ENCODE measurements at regions not wholly inside any gene's neighbourhood (a gene's known extent, or its start where the extent isn't known, plus 50 kb on each side); places are given as distances from the start of the nearest gene placed in this dataset.
"Not testable (repeated sequence)": the region's sequence is repeated elsewhere in the genome, so short reads cannot be mapped to it uniquely, and the experiment has no call there.

- Histone ChIP-seq H3K4me2 (ENCODE audit: unreplicated experiment) (no peak overlapping the region), H3K4me1 (ENCODE audit: insufficient read depth) (no peaks in the 10 kb centered on the region), H3K79me2 (ENCODE audit: insufficient read depth) (no peaks in the 10 kb centered on the region), H3K9ac (no peak overlapping the region), H4K20me1 (ENCODE audit: insufficient read depth) (no peaks in the 10 kb centered on the region), H3K4me3 (no peak overlapping the region), H3K36me3 (ENCODE audit: low read depth) (no peaks in the 10 kb centered on the region), H3K9me3 (ENCODE audit: low read depth) (no peaks in the 10 kb centered on the region), H3K27ac (no peak overlapping the region), H3K9me2 (ENCODE audit: insufficient read depth) (no peaks in the 10 kb centered on the region), H3K27me3 (replicated peaks; ENCODE audit: insufficient read depth) (0 out of 2 replicates have a peak, but pooled peaks cover 3% of the 10 kb centered on the region), H2AFZ (no peak overlapping the region), H3F3A (ENCODE audit: insufficient read depth) (no peaks in the 10 kb centered on the region)
- DNase-seq: no peak
- no peak for TF ChIP-seq EZH2phosphoT487 (IDR thresholded peaks at IDR 0.05; ENCODE audit: insufficient read depth, low read depth)
- in situ Hi-C loops (cut with MboI): no loop called here
- WGBS, 2 experiments (ENCODE audit: low coverage in 1 of 2, low lambda C conversion rate in 2 of 2, missing lambda C conversion rate in 2 of 2): 86 to 100% methylated on average over 1 of the region's 1 CpG
Measured at GRCh38 chr6:84943905-84944304, 179.5 kb upstream of the TBX18 start.

GRCh38 chr6:84941609-84942008 lies 177.2 kb upstream of the TBX18 start:
- H3F3A ChIP-seq (ENCODE audit: insufficient read depth); H3K27me3 ChIP-seq (replicated peaks; ENCODE audit: insufficient read depth); H3K9me3 ChIP-seq (ENCODE audit: low read depth); H2AFZ ChIP-seq; DNase-seq; H3K27ac ChIP-seq; H3K4me2 ChIP-seq (ENCODE audit: unreplicated experiment); H3K4me1 ChIP-seq (ENCODE audit: insufficient read depth); H3K9ac ChIP-seq; in situ Hi-C loops (cut with MboI); H4K20me1 ChIP-seq (ENCODE audit: insufficient read depth); H3K79me2 ChIP-seq (ENCODE audit: insufficient read depth); H3K36me3 ChIP-seq (ENCODE audit: low read depth); H3K9me2 ChIP-seq (ENCODE audit: insufficient read depth); H3K4me3 ChIP-seq: not testable (repeated sequence)

GRCh38 chr6:84929212-84929611 lies 164.8 kb upstream of the TBX18 start:
- DNase-seq: no peak
- Histone ChIP-seq H2AFZ (no peak overlapping the region), H3K9me2 (ENCODE audit: insufficient read depth) (no peaks in the 10 kb centered on the region), H3K4me1 (ENCODE audit: insufficient read depth) (no peaks in the 10 kb centered on the region), H3K4me3 (no peak overlapping the region), H3K27ac (no peak overlapping the region), H3K27me3 (replicated peaks; ENCODE audit: insufficient read depth) (no peaks in the 10 kb centered on the region), H3K36me3 (ENCODE audit: low read depth) (no peaks in the 10 kb centered on the region), H3K4me2 (ENCODE audit: unreplicated experiment) (no peak overlapping the region), H3K9me3 (ENCODE audit: low read depth) (no peaks in the 10 kb centered on the region), H3F3A (ENCODE audit: insufficient read depth) (no peaks in the 10 kb centered on the region), H3K79me2 (ENCODE audit: insufficient read depth) (no peaks in the 10 kb centered on the region), H4K20me1 (ENCODE audit: insufficient read depth) (no peaks in the 10 kb centered on the region), H3K9ac (no peak overlapping the region)
- TF ChIP-seq EZH2phosphoT487 (IDR thresholded peaks at IDR 0.05; ENCODE audit: insufficient read depth, low read depth) (no peak), EZH2 (IDR thresholded peaks at IDR 0.05; ENCODE audit: insufficient read depth, poor library complexity, severe bottlenecking) (no peak)
- in situ Hi-C loops (cut with MboI): no loop called here
- WGBS, 2 experiments (ENCODE audit: low coverage in 1 of 2, low lambda C conversion rate in 2 of 2, missing lambda C conversion rate in 2 of 2): 78 to 83% methylated on average over 1 of the region's 1 CpG

GRCh38 chr6:84927551-84927950 lies 163.2 kb upstream of the TBX18 start:
- Histone ChIP-seq H3K27me3 (replicated peaks; ENCODE audit: insufficient read depth) (no peaks in the 10 kb centered on the region), H3K9me2 (ENCODE audit: insufficient read depth) (no peaks in the 10 kb centered on the region), H3K27ac (no peak overlapping the region), H2AFZ (no peak overlapping the region), H4K20me1 (ENCODE audit: insufficient read depth) (no peaks in the 10 kb centered on the region), H3K9me3 (ENCODE audit: low read depth) (no peaks in the 10 kb centered on the region), H3K4me1 (ENCODE audit: insufficient read depth) (no peaks in the 10 kb centered on the region), H3K4me2 (ENCODE audit: unreplicated experiment) (no peak overlapping the region), H3F3A (ENCODE audit: insufficient read depth) (no peaks in the 10 kb centered on the region), H3K4me3 (no peak overlapping the region), H3K9ac (no peak overlapping the region), H3K36me3 (ENCODE audit: low read depth) (no peaks in the 10 kb centered on the region), H3K79me2 (ENCODE audit: insufficient read depth) (no peaks in the 10 kb centered on the region)
- no peak for DNase-seq
- in situ Hi-C loops (cut with MboI): no loop called here
- TF ChIP-seq EZH2phosphoT487 (IDR thresholded peaks at IDR 0.05; ENCODE audit: insufficient read depth, low read depth) (no peak), EZH2 (IDR thresholded peaks at IDR 0.05; ENCODE audit: insufficient read depth, poor library complexity, severe bottlenecking) (no peak)

- no peak overlapping the region for H3K4me2 ChIP-seq (ENCODE audit: unreplicated experiment)
- peak; percentile 27 for DNase-seq
- H3K4me3 ChIP-seq: no peak overlapping the region
- no peaks in the 10 kb centered on the region for H3K27me3 ChIP-seq (replicated peaks; ENCODE audit: insufficient read depth)
- H3K9ac ChIP-seq: no peak overlapping the region
- TF ChIP-seq EZH2phosphoT487 (IDR thresholded peaks at IDR 0.05; ENCODE audit: insufficient read depth, low read depth) (no peak), EZH2 (IDR thresholded peaks at IDR 0.05; ENCODE audit: insufficient read depth, poor library complexity, severe bottlenecking) (no peak)
- H3K36me3 ChIP-seq (ENCODE audit: low read depth): no peaks in the 10 kb centered on the region
- no peak overlapping the region for H2AFZ ChIP-seq
- H3F3A ChIP-seq (ENCODE audit: insufficient read depth): no peaks in the 10 kb centered on the region
- no peaks in the 10 kb centered on the region for H4K20me1 ChIP-seq (ENCODE audit: insufficient read depth)
- H3K4me1 ChIP-seq (ENCODE audit: insufficient read depth): no peaks in the 10 kb centered on the region
- no peaks in the 10 kb centered on the region for H3K9me3 ChIP-seq (ENCODE audit: low read depth)
- no peak overlapping the region for H3K27ac ChIP-seq
- no peaks in the 10 kb centered on the region for H3K79me2 ChIP-seq (ENCODE audit: insufficient read depth)
- in situ Hi-C loops (cut with MboI): no loop called here
- WGBS, 2 experiments (ENCODE audit: low coverage in 1 of 2, low lambda C conversion rate in 2 of 2, missing lambda C conversion rate in 2 of 2): 86% methylated on average over 5 of the region's 5 CpGs
- H3K9me2 ChIP-seq (ENCODE audit: insufficient read depth): no peaks in the 10 kb centered on the region
Measured at GRCh38 chr6:84926189-84927155, 162.1 kb upstream of the TBX18 start.
